ENCODE measurements at regions not wholly inside any gene's neighbourhood (a gene's known extent, or its start where the extent isn't known, plus 50 kb on each side); places are given as distances from the start of the nearest gene placed in this dataset.

DNA sequence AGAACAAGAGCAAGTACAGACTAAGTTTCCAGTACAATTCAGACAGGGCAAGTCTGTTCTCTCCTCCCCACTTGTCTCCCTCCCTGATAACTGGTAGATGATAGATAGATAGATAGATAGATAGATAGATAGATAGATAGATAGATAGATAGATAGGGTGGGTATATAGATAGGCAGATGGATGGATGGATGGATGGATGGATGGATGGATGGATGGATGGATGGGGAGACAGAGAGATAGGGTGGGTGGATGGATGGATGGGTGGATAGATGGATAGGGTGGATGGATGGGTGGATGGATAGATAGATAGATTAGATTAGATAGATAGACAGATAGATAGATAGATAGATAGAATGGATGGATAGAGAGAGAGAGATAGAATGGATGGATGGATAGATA lies 152.8 kb upstream of the MKLN1 start:
- no peak for DNase-seq (ENCODE audit: low read depth in 2 of 2)

DNA sequence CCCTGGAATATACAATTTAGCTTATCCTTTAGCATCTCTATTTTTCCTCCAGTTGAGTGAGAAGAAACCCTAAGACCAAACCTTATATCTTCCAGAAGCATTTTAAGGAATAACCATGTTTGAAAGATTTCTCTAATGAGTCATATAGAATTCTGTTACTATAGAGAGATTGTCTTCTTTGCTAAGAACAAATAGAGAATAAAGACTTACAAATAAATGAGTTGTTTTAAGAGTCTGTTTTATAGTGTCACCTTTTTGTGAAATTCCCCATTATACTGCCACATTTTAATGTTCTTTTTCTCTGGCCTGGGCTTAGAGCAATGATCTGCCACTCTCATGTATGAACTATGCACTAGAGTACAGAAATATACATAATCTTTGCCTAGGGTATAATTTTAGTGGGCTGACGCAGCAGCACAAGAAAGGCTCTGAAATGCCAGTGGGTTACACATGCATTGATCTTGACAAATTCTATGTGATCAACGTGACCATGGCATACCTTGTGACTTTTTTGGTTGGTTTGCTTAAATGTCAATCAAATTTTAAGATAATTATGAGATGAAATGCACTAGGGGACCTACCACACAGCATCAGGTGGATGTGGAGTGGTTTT lies 145.1 kb upstream of the MKLN1 start:
- no peak for DNase-seq (ENCODE audit: low read depth in 2 of 2)

DNA sequence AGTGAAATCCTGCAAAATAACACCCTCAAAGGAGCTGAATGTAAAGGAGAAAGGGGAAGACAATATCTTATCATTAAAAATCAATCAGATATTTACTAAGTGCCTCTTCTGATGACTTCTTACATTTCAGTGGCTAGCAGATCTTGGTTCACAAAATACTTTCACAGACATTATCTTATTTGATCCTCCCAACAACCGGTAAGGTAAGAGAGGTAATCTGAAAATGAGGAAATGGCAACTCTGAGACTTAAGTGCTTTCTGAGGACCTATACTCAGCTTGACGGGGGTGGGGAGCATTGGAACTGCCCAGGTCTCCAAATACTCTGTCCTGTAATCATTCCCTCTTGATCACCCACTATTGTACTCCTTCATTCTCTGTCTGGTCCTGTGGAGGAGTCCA lies 144.6 kb upstream of the MKLN1 start:
- no peak for DNase-seq (ENCODE audit: low read depth in 2 of 2)

DNA sequence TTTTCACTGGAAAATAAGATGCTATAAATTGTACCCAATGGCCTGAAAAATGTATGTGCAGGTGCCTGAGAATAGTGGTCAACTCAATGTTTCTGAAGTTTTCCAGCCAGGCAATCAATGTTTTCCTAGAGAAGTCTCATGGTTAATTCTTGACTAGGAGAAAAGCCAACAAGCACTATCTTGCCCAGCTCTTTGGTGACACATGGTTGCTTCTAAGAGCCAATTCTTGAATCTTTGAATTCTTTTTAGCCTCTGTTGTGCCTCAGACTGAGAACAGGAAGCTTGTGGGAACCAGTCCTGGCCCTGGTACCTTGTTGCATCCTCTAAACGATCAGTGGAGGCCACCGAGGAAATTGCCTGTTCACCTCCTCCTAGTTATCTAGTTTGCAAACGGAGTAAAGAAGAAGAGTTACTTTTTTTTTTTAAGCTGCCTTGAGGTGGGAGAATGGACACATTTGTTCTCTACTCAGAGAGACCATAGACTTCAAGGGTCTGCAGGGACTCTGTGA lies 144.0 kb upstream of the MKLN1 start:
- no peak for DNase-seq (ENCODE audit: low read depth in 2 of 2)

DNA sequence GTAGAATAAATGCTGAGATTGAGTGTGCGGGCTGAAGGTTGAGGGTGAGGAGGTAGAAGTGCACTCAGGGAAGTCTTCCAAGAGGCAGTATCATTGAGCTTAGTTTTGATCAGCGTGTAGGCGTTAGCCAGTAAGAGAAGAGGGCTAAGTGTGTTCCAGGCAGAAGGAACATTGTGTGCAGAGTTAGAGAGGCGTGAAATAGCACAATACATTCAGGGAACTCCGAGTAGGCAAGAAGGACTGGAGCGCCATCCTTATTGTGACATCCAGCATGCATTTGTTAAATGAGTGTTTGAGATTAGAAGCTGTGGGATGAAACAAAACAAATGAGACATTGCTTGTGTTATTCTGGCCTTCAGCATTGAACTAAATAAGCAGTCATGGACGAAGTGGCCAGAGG lies 140.9 kb upstream of the MKLN1 start:
- DNase-seq (ENCODE audit: low read depth in 2 of 2) = no peak

DNA sequence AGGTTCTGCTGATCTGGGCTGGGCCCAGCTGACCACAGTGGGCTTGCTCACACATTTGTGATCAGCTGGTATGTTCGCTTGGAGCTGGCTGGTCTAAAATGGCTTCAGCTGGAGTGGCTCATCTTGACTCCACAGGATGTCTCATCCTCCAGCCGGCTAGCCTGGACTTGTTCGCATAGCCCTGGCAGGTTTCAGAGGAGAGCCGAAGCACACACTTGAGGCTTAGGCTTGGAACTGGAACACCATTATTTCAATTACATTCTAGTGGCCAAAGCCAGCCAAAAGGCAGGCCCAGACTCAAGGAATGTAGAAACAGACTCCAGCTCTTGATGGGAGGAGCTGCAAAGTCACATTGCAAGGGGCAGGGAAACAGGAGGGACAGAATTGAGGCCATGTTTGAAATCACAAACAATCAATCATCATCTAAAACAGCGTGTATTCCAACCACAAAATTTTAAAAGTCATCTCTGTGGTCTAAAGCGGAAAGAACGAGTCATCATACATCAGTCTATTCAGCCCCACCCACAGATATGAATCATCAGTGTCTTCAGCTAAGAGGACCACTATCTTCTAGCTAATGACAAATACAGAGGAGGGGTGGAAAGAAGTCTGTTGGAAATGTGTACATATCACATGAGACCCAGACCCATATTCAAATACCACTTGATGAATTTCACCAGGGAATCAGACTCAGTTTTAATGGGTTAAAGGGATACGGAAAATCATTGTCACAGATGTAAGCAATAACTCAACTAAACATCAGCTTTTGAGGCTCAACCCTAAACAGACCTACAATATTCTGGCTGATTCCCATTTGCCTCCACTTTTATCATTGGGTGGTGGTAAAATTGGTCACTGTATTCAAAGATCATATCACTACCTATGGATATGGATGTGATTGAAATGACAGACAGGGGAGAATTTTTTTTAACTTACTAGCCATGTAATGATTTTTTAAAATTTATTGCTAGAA lies 139.0 kb upstream of the MKLN1 start:
- DNase-seq (ENCODE audit: low read depth in 2 of 2) = peak; percentile 30 to 32

DNA sequence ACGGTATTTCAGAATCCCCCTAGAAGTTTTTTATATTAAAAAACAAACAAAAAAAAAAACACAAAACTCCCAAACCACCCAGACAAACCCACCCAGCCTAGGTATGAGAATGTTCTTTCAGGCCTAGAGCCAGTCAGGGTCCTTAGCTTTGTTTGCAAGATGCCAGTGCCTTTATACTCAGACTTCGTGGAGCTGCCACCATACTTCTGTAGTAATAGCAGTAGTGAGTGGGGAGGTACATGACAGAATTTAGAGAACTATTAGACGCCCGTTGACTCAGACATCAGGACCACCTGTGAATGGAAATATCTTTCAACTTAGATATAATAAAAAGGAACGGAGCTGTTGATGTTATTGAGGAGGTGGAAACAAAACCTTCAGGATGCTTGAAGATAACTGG lies 138.2 kb upstream of the MKLN1 start:
- DNase-seq (ENCODE audit: low read depth in 2 of 2) = no peak

DNA sequence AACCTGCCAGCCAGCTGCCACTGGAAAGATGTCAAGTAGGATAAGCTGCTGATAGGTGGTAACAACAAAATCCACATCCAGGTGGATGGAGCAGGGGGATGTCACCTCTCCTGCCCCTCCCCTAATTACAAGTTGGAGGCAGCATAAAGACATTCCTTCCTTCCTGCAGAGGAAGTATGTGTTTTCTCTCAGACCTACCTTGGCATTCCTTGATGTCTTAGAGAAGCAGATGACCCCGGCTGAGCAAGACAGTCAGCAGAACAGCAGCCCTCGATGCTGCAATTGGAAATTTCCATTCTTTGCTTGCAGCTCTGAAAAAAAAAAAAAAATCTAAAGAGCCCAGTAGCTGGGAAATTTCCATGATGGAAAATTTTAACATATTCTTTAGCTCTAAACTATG lies 137.5 kb upstream of the MKLN1 start:
- DNase-seq (ENCODE audit: low read depth in 2 of 2) = no peak

DNA sequence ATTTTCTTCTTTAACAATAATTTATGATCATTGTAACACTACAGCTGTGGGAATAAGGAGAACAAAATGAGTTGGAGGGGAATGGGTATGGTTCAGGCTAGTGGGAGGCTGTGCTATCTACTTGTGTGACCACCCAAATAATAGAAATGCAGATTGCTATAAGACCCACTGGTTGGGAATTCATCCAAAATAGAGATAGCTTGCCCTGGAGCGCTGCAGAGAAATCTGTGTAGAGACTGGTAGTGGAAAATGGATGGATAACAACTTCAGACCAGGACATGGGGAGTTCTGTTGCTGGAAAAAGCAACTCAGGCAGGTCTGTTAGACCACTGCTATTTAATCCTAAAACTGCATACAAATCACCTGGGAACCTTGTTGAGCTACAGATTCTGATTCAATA lies 137.1 kb upstream of the MKLN1 start:
- DNase-seq (ENCODE audit: low read depth in 2 of 2) = no peak

DNA sequence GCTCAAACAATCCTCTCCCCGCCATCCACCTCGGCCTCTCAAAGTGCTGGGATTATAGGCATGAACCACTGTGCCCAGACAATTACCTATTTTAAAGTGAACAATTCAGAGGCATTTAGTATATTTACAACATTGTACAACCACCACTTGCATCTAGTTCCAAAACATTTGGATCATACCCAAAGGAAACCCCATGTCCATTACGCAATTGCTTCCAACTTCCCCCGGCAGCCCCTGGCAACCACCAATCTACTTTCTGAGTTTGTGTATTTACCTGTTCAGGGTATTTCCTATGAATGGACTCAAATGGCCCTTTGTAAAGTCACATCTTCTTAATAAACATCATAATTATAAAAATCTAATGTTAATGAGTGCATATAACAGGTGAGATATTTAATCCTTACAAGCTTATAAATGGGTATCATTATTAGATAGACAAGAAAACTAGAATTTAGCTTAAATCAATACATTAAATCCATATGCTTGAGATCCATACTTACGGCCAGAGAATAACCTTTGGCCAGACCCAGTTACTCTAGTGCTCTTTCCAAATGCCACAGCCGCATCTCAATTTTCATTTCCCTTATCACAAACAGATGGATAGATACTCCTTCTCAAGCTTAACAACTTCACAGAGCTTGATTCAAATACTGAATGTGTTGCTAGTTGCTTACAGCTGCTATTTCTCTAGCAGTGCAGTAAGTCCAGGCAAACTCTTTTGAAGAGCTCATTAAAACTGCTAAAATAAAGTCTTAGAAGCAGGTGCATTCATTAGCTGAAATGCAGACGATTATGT lies 133.4 kb upstream of the MKLN1 start:
- DNase-seq (ENCODE audit: low read depth in 2 of 2) = no peak

DNA sequence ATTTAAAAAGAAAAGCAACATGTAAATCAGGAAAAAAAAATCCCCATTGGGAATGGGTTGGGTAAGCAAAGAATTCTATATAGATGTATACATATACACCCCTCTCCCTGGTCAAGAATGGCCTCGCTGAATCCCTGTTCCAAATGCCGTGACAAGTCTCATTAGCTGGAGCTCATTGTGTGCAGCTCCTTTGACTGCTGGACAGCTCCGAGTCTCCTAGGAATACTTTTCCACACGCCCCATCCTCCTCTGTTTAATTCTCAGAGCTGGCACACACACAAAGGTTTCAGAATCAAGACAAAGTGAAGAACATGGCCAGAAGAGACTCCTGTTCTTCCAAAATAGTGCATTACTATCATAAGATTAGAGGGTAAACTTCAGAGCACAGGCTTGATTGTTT lies 130.9 kb upstream of the MKLN1 start:
- no peak for DNase-seq (ENCODE audit: low read depth in 2 of 2)

DNA sequence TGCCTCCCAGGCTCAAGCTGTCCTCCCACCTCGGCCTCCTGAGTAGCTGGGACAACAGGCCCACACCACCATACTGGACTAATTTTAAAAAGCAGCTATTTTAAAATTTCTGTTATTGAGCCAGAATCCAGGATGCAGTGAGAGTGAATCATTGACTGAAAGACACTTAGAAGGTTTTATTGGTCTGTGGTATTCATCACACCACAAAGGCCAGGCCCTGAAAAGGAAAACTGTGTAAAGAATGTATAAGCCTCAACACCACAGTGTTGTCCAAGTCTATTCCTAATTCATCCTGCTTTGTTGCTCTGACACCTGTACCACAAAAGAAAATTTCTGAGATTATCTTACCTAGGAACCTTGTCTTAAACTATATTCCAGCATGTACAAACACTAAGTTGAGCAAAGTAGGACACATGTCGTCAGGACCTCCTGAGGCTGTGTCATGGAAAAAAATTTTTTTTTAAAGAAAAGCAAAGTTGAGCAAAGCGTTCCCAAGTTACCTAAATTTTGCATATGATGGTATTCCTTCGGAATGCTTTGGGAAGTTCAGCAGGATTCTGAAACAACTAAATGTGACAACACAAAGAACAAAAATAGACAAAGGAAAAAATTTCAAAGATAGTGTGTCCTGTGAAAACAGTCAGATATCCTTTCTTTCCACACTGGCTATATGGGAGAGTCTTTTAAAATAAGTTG lies 129.6 kb upstream of the MKLN1 start:
- DNase-seq (ENCODE audit: low read depth in 2 of 2) = no peak

DNA sequence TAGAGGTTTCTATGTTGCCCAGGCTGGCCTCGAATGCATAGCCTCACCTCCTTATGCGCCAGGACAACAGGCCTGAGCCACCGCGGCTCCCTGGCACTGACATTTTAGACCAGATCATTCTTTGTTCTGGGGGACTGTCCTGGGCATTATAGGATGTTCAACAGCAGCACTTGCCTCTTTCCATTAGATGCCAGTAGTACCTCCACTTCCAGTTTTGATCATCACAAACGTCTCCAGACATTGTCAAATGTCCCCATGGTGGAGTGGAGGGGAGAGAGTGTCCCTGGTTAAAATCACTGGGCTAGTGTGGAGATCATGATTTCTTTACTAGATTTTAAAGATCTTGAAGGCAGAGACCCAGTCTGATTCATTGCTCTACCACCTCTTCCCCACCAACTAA lies 125.2 kb upstream of the MKLN1 start:
- no peak for DNase-seq (ENCODE audit: low read depth in 2 of 2)

DNA sequence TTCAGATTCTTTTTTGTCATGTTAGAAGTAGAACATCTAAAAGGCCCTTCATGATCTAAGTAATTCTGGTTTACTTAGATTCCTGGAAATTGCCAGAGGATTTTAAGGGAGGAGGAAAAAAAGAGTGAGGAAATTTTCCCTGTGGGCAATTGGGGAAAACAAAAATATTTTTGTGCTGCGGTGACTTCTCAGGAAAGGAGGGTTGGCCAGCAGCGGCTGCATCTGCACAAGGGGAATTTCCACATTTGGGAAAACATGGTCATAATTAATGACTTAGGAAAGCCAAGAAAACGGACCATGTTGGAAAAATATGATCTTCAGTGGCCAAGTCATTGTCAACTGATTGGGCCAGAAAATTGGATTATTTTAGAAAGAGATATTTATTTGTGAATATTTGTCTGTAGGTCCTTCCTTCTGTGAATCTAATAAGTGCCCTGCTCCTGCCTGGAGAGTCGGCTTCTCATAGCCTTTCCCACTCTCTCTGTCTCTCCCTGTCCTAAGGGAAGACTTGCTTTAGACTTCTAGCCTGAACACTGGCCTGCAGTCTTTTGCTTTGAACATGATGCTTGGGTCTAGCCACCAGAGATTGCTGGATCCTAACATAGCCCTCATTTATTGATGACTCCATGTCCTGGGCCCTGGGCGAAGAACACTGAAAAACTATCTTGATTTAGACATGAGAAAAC lies 124.2 kb upstream of the MKLN1 start:
- DNase-seq (ENCODE audit: low read depth in 2 of 2) = no peak

DNA sequence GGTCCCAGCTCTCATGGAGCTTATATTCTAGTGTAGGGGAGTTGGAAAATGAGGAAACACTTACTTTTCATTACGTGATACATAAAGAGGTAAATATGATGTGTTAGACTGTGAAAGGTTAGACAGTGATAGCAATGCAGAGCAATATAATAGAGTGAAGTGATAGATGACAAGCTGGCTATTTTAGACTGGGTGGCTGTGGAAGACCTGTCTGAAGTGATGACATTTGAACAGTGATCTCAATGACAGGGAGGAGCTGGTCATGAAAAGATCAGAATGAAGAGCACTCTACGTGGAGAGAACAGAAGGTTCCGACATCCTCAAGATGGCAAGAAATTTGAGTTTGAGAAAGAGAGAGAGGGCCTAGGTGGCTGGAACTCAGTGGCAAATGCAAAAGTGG lies 118.9 kb upstream of the MKLN1 start:
- DNase-seq (ENCODE audit: low read depth in 2 of 2) = no peak

DNA sequence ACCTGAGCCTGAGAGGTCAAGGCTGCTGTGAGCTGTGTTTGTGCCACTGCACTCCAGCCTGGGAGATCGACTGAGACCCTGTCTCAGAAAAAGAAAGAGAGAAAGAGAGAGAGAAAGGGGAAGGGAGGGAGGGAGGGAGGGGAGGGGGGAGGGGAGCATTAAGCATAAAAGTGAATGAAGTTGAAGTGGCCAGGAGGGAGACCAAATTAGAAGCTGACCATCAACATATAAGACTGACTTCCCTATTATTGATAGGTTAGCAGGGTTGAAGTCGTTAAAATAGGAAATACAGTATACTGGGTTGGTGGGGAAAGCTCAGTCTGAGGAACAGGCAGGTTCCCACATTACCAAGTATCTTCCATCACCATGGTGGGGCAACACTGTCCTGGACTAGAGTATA lies 117.1 kb upstream of the MKLN1 start:
- no peak for DNase-seq (ENCODE audit: low read depth in 2 of 2)

DNA sequence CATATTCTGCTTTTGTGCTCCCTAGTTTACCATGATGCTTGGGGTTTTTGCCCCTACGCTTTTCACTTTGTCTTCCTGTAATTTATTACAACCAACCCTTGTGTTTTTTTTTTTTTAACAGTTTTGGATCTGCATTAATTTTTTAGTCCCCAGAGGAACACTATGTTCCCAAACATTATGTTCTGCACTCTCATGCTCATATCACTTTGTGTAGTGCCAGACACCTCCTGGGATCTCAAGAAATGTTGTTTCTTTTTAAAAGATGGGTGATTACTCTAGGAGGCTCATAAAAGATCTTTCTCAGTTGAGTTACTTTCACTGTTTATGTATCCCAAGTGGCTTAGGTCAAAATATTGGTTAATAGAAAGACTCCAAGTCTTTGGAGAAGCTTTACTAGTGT lies 116.2 kb upstream of the MKLN1 start:
- no peak for DNase-seq (ENCODE audit: low read depth in 2 of 2)

DNA sequence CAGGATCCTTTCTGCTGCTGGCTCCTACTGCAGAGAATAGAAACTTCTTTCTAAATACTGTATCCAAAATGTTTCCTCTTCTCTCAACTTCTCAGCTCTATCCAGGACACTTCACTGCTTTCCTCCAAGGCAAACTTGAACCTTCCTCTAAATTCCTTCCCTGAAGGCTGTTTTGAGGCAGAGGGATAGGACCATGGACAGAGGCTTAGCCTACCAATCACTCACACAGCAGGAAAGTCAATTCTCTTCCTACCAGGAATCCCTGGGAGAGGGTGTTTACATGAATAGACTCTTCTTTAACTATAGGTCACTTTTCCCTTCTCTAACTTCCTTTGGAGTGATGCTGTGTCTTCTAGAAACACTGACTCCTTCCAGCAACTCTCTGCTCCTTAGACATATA lies 115.6 kb upstream of the MKLN1 start:
- DNase-seq (ENCODE audit: low read depth in 2 of 2) = no peak

DNA sequence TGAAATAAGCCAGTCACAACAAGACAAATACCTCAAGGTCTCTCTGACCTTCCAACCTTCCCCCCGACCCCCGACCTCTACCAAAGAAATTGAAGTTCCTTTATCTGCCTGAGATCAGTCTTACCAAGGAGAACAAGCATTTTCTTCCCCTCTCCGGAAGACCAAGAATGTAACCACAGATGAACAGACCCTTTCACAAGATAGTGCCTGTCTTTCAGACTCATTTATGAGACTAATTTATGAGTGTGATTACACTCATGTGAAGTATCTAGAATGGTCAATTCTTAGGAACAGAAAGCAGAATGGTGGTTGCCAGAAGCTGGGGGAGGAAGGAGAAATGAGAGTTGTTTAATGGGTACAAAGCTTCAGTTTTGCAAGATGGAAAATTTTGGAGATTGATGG lies 108.9 kb upstream of the MKLN1 start:
- DNase-seq (ENCODE audit: low read depth in 2 of 2) = no peak

DNA sequence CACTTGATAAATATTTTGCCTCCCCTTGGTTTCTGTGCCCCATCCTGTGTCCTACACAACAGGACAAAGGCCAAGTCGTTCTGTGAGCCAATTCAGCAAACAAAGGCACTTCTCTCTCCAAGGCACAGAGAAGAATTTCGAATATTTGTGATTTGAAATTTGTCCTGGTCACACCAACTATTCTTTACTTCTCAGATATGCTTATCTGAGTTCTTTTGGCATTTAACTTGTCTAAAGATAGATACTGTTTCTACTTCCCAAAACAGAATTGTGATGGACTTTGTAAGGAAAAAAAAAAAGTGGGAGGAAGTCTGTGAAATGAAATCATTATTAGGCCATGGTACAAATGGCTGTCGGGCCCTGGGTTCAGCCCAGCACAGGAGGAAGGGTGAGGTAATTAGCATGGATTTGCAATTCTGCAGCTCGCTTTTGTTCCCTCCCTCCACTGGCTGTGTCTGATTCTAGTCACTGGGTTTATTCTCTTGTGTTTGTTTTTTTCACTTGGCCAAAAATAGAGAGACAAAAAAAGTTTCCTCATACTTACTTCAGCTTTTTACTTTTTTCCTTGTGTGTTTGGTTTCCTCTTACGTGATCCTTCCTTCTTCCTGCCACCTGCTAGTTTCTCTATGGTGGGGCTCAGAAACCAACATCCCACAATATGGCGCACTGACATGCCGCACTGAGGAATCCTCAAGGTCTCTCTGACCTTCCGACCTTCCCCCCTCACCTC lies 108.2 kb upstream of the MKLN1 start:
- no peak for DNase-seq (ENCODE audit: low read depth in 2 of 2)

DNA sequence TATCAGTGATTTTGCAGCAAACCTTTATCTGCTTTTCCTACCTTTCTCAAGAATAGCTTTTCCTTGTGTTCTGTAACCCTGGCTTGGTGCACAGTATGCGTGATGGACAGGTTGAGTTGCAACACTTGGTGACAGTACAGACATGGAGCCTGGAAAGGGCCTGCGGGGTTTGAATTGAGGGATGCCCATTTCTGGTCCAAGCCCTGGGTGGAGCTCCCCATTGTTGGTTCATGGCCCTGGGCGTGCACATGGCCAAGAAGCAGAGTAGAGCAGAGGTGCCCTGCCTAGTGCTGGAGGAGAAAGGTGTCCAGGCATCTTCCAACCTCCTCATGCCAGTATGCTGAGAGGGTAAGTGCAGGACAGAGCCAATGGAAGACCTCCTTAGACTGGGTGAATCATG lies 106.6 kb upstream of the MKLN1 start:
- DNase-seq (ENCODE audit: low read depth in 2 of 2) = no peak
